Gastroesophageal sphincter (tissue), 2 donors: ENCODE measurements at regions not wholly inside any gene's neighbourhood (a gene's known extent, or its start where the extent isn't known, plus 50 kb on each side); places are given as distances from the start of the nearest gene placed in this dataset.

Experiments used
- POLR2A ChIP-seq, 2 donors: fragments of 450-650 bp; IDR thresholded peaks; one replicate each; pipeline ENCODE4 v1.6.1; 2017; ENCODE audit warnings: antibody characterized with exemption in 2 of 2, mild to moderate bottlenecking in 2 of 2, moderate library complexity in 1 of 2
- POLR2AphosphoS5 ChIP-seq: sonication (generic); formaldehyde crosslinking; IDR thresholded peaks from one replicate; pipeline ENCODE4 v1.6.1; 2017; ENCODE audit warnings: antibody characterized with exemption

DNA sequence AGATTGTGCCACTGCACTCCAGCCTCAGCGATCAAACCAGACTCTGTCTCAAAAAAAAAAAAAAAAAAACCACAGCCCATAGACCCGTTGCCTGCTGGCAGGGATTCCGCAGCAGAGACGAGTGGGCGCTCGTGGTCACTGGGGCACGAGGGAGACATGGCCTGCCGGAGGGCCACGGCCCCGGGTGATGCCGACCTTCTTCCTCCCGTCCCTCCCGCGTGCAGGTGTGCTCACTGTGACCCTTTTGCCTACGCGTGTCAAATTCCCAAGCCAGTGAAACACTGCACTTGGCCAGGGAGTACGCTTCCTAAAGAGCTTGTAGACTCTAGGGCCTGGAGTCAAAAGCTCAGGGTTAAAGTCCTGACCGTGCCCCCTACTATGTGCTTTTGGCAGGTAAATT, 397.6 kb upstream of the MYT1L start:
- no peak for TF ChIP-seq POLR2A (IDR thresholded peaks at IDR 0.05)
- no peak for TF ChIP-seq POLR2AphosphoS5
